GM12878 (cell line): ENCODE measurements at regions not wholly inside any gene's neighbourhood (a gene's known extent, or its start where the extent isn't known, plus 50 kb on each side); places are given as distances from the start of the nearest gene placed in this dataset.

Experiments used
- ATAC-seq: fragments of 200-7000 bp; cut with Tn5 transposase; 3 replicates; pipeline ENCODE4 v1.9.1; 2020; ENCODE audit warnings: mild to moderate bottlenecking, moderate library complexity
- BruUV-seq: library from RNA; stranded (reverse); fragments of 400-500 nt; replicated peaks from 2 replicates; lab custom pipeline; 2021; lab: Mats Ljungman, UMichigan
- CTCF ChIA-PET: fragments of 300-600 bp; sonication (Branson Sonifier 250); formaldehyde crosslinking; extraction: SDS; loops from one replicate; lab custom pipeline; 2021; ENCODE audit warnings: inconsistent platforms; lab: Yijun Ruan, JAX
- POLR2A ChIA-PET: fragments of 350-600 bp; formaldehyde crosslinking; extraction: SDS; loops from one replicate; lab custom pipeline; 2021; ENCODE audit warnings: inconsistent platforms; lab: Charles Lee
- RAD21 ChIA-PET: fragments of 300-600 bp; sonication (Branson Sonifier 250); formaldehyde crosslinking; loops from one replicate; lab custom pipeline; 2023; ENCODE audit warnings: antibody characterized with exemption; ENCODE audit not compliant: unreplicated experiment; lab: Charles Lee
- SMC1A ChIA-PET: fragments of 300-600 bp; sonication (Branson Sonifier 250); formaldehyde crosslinking; loops from one replicate; lab custom pipeline; 2023; ENCODE audit not compliant: unreplicated experiment, uncharacterized antibody; lab: Charles Lee
- DNase-seq: peaks from one replicate; pipeline ENCODE4 v3.0.0-alpha.2; 2011; ENCODE audit warnings: low read depth, low spot score
- FAIRE-seq: peaks from 3 replicates; lab custom pipeline; 2011; peaks lifted over from hg19 to GRCh38; lab: Jason Lieb, UNC
- H2AFZ ChIP-seq: 2 replicates; pipeline ENCODE4 v1.6.0; 2011; ENCODE audit warnings: low read depth, low read length, control low read depth; ENCODE audit not compliant: control insufficient read depth
- H3K27ac ChIP-seq: 2 replicates; pipeline ENCODE4 v1.5.1; 2011; ENCODE audit warnings: control low read depth; ENCODE audit not compliant: control insufficient read depth, insufficient read depth
- H3K27me3 ChIP-seq, 2 experiments: replicated peaks in 1 of 2; 2 replicates each; pipeline versions ENCODE4 v1.6.0 to v1.6.1; 2011; ENCODE audit warnings: low read length in 1 of 2; ENCODE audit not compliant: control insufficient read depth in 2 of 2, insufficient read depth in 2 of 2
- H3K36me3 ChIP-seq, 2 experiments: 2 replicates each; pipeline ENCODE4 v1.5.1; 2011; ENCODE audit warnings: low read length in 1 of 2; ENCODE audit not compliant: control insufficient read depth in 2 of 2, insufficient read depth in 2 of 2
- H3K4me1 ChIP-seq: 2 replicates; pipeline ENCODE4 v1.6.1; 2011; ENCODE audit warnings: mild to moderate bottlenecking, low read length, moderate library complexity, mixed read lengths; ENCODE audit not compliant: control insufficient read depth, insufficient read depth
- H3K4me2 ChIP-seq: 2 replicates; pipeline ENCODE4 v1.6.0; 2011; ENCODE audit warnings: control low read depth; ENCODE audit not compliant: control insufficient read depth, insufficient read depth
- H3K4me3 ChIP-seq: fragments of 200-600 bp; sonication (generic); 2 replicates; pipeline ENCODE4 v1.5.1; 2016
- H3K79me2 ChIP-seq: 2 replicates; pipeline ENCODE4 v1.6.0; 2011; ENCODE audit warnings: low read length; ENCODE audit not compliant: control insufficient read depth, insufficient read depth
- H3K9ac ChIP-seq: 2 replicates; pipeline ENCODE4 v1.8.0; 2011; ENCODE audit warnings: low read length, control low read depth, mixed read lengths; ENCODE audit not compliant: control insufficient read depth, insufficient read depth
- H3K9me3 ChIP-seq: replicated peaks from 3 replicates; pipeline ENCODE4 v1.5.1; 2011; ENCODE audit warnings: mild to moderate bottlenecking, low read length; ENCODE audit not compliant: control insufficient read depth, insufficient read depth
- H4K20me1 ChIP-seq: 2 replicates; pipeline ENCODE4 v1.6.0; 2011; ENCODE audit not compliant: control insufficient read depth, insufficient read depth
- BCL11A ChIP-seq: IDR thresholded peaks from 2 replicates; pipeline ENCODE4 v1.6.1; 2011; ENCODE audit warnings: low read depth, low read length
- CEBPB ChIP-seq, 2 experiments: fragments of 150-350 bp in 1 of 2; IDR thresholded peaks; 2 replicates each; pipeline ENCODE4 v1.6.1; 2012 to 2014; ENCODE audit warnings: low read depth in 2 of 2, low read length in 2 of 2, borderline replicate concordance in 1 of 2, inconsistent platforms in 1 of 2
- EZH2 ChIP-seq: IDR thresholded peaks from 2 replicates; pipeline ENCODE4 v1.6.1; 2012; ENCODE audit warnings: low read depth, mild to moderate bottlenecking, control low read depth, inconsistent platforms, low read length, borderline replicate concordance; ENCODE audit not compliant: control insufficient read depth
- IRF4 ChIP-seq: IDR thresholded peaks from 2 replicates; pipeline ENCODE4 v1.6.1; 2011; ENCODE audit warnings: low read depth, low read length
- MEF2A ChIP-seq: IDR thresholded peaks from 2 replicates; pipeline ENCODE4 v1.6.1; 2011; ENCODE audit warnings: low read depth, mild to moderate bottlenecking, low read length, moderate library complexity; ENCODE audit not compliant: insufficient read depth
- PAX8 ChIP-seq: fragments of 450-650 bp; IDR thresholded peaks from 2 replicates; pipeline ENCODE4 v1.6.1; 2017; ENCODE audit warnings: mild to moderate bottlenecking, moderate library complexity
- PKNOX1 ChIP-seq: fragments of 450-650 bp; IDR thresholded peaks from 2 replicates; pipeline ENCODE4 v1.6.1; 2016; ENCODE audit warnings: mild to moderate bottlenecking
- RAD21 ChIP-seq: IDR thresholded peaks from 2 replicates; pipeline ENCODE4 v1.6.1; 2011; ENCODE audit warnings: mild to moderate bottlenecking, low read depth, low read length, moderate library complexity; ENCODE audit not compliant: insufficient read depth
- RFX5 ChIP-seq: IDR thresholded peaks from 2 replicates; pipeline ENCODE4 v1.6.1; 2011; ENCODE audit warnings: low read depth, low read length, improper control_type of control experiment
- STAT1 ChIP-seq: fragments of 450-650 bp; conservative IDR thresholded peaks from 2 replicates; pipeline ENCODE4 v1.6.1; 2014; ENCODE audit warnings: antibody characterized with exemption, mild to moderate bottlenecking
- ZBTB4 ChIP-seq: fragments of 450-650 bp; formaldehyde crosslinking; IDR thresholded peaks from 2 replicates; pipeline ENCODE4 v1.4.0; 2022; ENCODE audit warnings: mild to moderate bottlenecking, moderate library complexity
- ZSCAN29 ChIP-seq: fragments of 450-650 bp; IDR thresholded peaks from 2 replicates; pipeline ENCODE4 v1.6.1; 2017; ENCODE audit warnings: mild to moderate bottlenecking, moderate library complexity
- WGBS: methylation state at CpG from one replicate; pipeline ENCODE4 v1.1.6; 2016; ENCODE audit warnings: low lambda C conversion rate; ENCODE audit not compliant: insufficient replicate concordance, insufficient coverage; ENCODE audit errors: missing lambda C conversion rate; 5-methylcytosine and 5-hydroxymethylcytosine counted together
- in situ Hi-C: fragments of 300-500 bp; cut with MboI; formaldehyde crosslinking; loops from 9 replicates; pipeline ENCODE4 v1.14.3; 2018; ENCODE audit warnings: mixed read lengths
- intact Hi-C: fragments of 100-400 bp; cut with micrococcal nuclease; formaldehyde crosslinking; loops from one replicate; pipeline ENCODE4 v1.14.2; 2022; ENCODE audit not compliant: unreplicated experiment

GRCh38 chr4:134885436-134885835, 683.8 kb upstream of the PABPC4L start:
- intact Hi-C loops (no loop called here), in situ Hi-C loops (no loop called here)
- POLR2A ChIA-PET: no interaction called here
- FAIRE-seq (no peak), ATAC-seq (no peak)
- 28% methylated on average over 2 of the region's 2 CpGs for WGBS
- H3K9me3 ChIP-seq: no peaks in the 10 kb centered on the region; the same call in 2 of the 3 replicates
- TF ChIP-seq STAT1 (no peak), ZBTB4 (CRISPR knock-in tag) (no peak)
- TF ChIP-seq, all 136 proteins: peak for 0
- H3K79me2 ChIP-seq: no peaks in the 10 kb centered on the region
- BruUV-seq: no TSS peak
- H3K4me1 ChIP-seq: no peaks in the 10 kb centered on the region
- no peak overlapping the region for H3K27ac ChIP-seq
- no peaks in the 10 kb centered on the region for H3K27me3 ChIP-seq
- no peaks in the 10 kb centered on the region for H4K20me1 ChIP-seq
- no peak for DNase-seq
- no peak overlapping the region for H3K4me3 ChIP-seq
- no peak overlapping the region for H3K4me2 ChIP-seq
- no peak overlapping the region for H3K9ac ChIP-seq
- ChIA-PET SMC1A (no interaction called here), CTCF (no interaction called here), RAD21 (no interaction called here)
- no peaks in the 10 kb centered on the region for H3K36me3 ChIP-seq
- no peak overlapping the region for H2AFZ ChIP-seq

GRCh38 chr4:134883831-134884449, 682.4 kb upstream of the PABPC4L start:
- Histone ChIP-seq H2AFZ (no peak overlapping the region), H3K27me3 (no peaks in the 10 kb centered on the region), H4K20me1 (no peaks in the 10 kb centered on the region), H3K79me2 (no peaks in the 10 kb centered on the region), H3K9me3 (no peaks in the 10 kb centered on the region; the same call in 2 of the 3 replicates), H3K9ac (no peak overlapping the region), H3K4me2 (no peak overlapping the region), H3K4me3 (no peak overlapping the region), H3K27ac (no peak overlapping the region), H3K36me3 (no peaks in the 10 kb centered on the region), H3K4me1 (no peaks in the 10 kb centered on the region)
- ATAC-seq (no peak), FAIRE-seq (no peak), DNase-seq (no peak)
- ChIA-PET SMC1A (no interaction called here), POLR2A (no interaction called here), CTCF (no interaction called here), RAD21 (no interaction called here)
- intact Hi-C loops: no loop called here
- no TSS peak for BruUV-seq
- 6% methylated on average over 1 of the region's 1 CpG for WGBS
- in situ Hi-C loops: no loop called here
- no peak for TF ChIP-seq BCL11A
- no peak for TF ChIP-seq CEBPB (IDR thresholded peaks at IDR 0.05; ENCODE audit: borderline replicate concordance in 1 of 2, low read depth in 2 of 2, low read length in 2 of 2)
- no peak for TF ChIP-seq RFX5
- TF ChIP-seq IRF4: no peak
- TF ChIP-seq MEF2A: no peak
- TF ChIP-seq RAD21: no peak
- TF ChIP-seq STAT1: no peak
- no peak for TF ChIP-seq PAX8
- no peak for TF ChIP-seq PKNOX1
- TF ChIP-seq ZSCAN29: no peak
- TF ChIP-seq EZH2: no peak
